HEK293 (cell line): ENCODE measurements at regions not wholly inside any gene's neighbourhood (a gene's known extent, or its start where the extent isn't known, plus 50 kb on each side); places are given as distances from the start of the nearest gene placed in this dataset.
A peak's percentile ranks its signal among the peaks of the same experiment; 100 is the strongest.

Source experiments
- CTCF ChIA-PET: fragments of 350-600 bp; formaldehyde crosslinking; extraction: SDS; loops from one replicate; lab custom pipeline; 2021; ENCODE audit warnings: antibody characterized with exemption; lab: Yijun Ruan, JAX
- POLR2A ChIA-PET: fragments of 300-600 bp; formaldehyde crosslinking; extraction: SDS; loops from one replicate; lab custom pipeline; 2020; ENCODE audit warnings: antibody characterized with exemption, inconsistent platforms; lab: Yijun Ruan, JAX
- H3K27ac ChIP-seq: fragments of 200-500 bp; sonication (Bioruptor generic); 2 replicates; pipeline ENCODE4 v1.5.1; 2014; ENCODE audit warnings: low read depth, low read length, control low read depth, inconsistent platforms; ENCODE audit errors: extremely low read depth
- H3K36me3 ChIP-seq, 2 experiments: fragments of 200-500 bp in 1 of 2; sonication (Bioruptor generic) in 1 of 2; 1 replicate in 1 of 2; 2 replicates in 1 of 2; pipeline ENCODE4 v1.5.1; 2014 to 2017; ENCODE audit warnings: inconsistent platforms in 2 of 2, low read length in 2 of 2; ENCODE audit not compliant: control insufficient read depth in 2 of 2, insufficient read depth in 1 of 2
- H3K4me1 ChIP-seq: fragments of 200-500 bp; sonication (Bioruptor generic); 2 replicates; pipeline ENCODE4 v1.5.1; 2014; ENCODE audit warnings: mild to moderate bottlenecking, low read length, inconsistent platforms; ENCODE audit not compliant: control insufficient read depth, insufficient read depth
- H3K4me3 ChIP-seq: 2 replicates; pipeline ENCODE4 v1.5.1; 2011; ENCODE audit warnings: low read depth, mild to moderate bottlenecking, control low read depth, low read length, moderate library complexity
- H3K9me3 ChIP-seq: fragments of 200-500 bp; sonication (Bioruptor generic); 2 replicates; pipeline ENCODE4 v1.5.1; 2014; ENCODE audit warnings: low read depth, low read length, inconsistent platforms; ENCODE audit not compliant: control insufficient read depth, insufficient read depth
- ELK4 ChIP-seq: IDR thresholded peaks from 2 replicates; pipeline ENCODE4 v1.6.1; 2011; ENCODE audit warnings: mild to moderate bottlenecking, low read depth, low read length, borderline replicate concordance
- IKZF3 ChIP-seq: fragments of 450-650 bp; IDR thresholded peaks from 2 replicates; pipeline ENCODE4 v1.5.0; 2018; ENCODE audit warnings: missing biosample characterization, mild to moderate bottlenecking, missing genetic modification characterization, moderate library complexity
- KLF16 ChIP-seq: fragments of 450-650 bp; formaldehyde crosslinking; IDR thresholded peaks from 2 replicates; pipeline ENCODE4 v1.5.1; 2017; ENCODE audit warnings: missing biosample characterization, missing genetic modification characterization
- MYNN ChIP-seq: fragments of 450-650 bp; formaldehyde crosslinking; IDR thresholded peaks from 2 replicates; pipeline ENCODE4 v1.5.1; 2016; ENCODE audit warnings: missing biosample characterization, missing genetic modification characterization, borderline replicate concordance
- OSR2 ChIP-seq: fragments of 450-650 bp; formaldehyde crosslinking; IDR thresholded peaks from 2 replicates; pipeline ENCODE4 v1.5.1; 2016; ENCODE audit warnings: missing biosample characterization, missing genetic modification characterization
- PRDM1 ChIP-seq: fragments of 450-650 bp; formaldehyde crosslinking; IDR thresholded peaks from 2 replicates; pipeline ENCODE4; 2016; ENCODE audit warnings: missing biosample characterization, missing genetic modification characterization
- PRDM4 ChIP-seq: fragments of 450-650 bp; formaldehyde crosslinking; IDR thresholded peaks from 2 replicates; pipeline ENCODE4 v1.5.1; 2017; ENCODE audit warnings: missing biosample characterization, missing genetic modification characterization
- TCF7L2 ChIP-seq: IDR thresholded peaks from 2 replicates; pipeline ENCODE4 v1.6.1; 2011; ENCODE audit warnings: low read depth, mild to moderate bottlenecking, inconsistent platforms, low read length, moderate library complexity, borderline replicate concordance
- TRIM28 ChIP-seq: IDR thresholded peaks from 2 replicates; pipeline ENCODE4 v1.6.1; 2011; ENCODE audit warnings: low read length, control low read depth, borderline replicate concordance
- YY1 ChIP-seq: fragments of 450-650 bp; formaldehyde crosslinking; IDR thresholded peaks from 2 replicates; pipeline ENCODE4 v1.5.1; 2018; ENCODE audit warnings: missing biosample characterization, missing genetic modification characterization
- ZBTB6 ChIP-seq: fragments of 450-650 bp; formaldehyde crosslinking; IDR thresholded peaks from 2 replicates; pipeline ENCODE4 v1.5.1; 2017; ENCODE audit warnings: missing biosample characterization, missing genetic modification characterization
- ZNF114 ChIP-seq: fragments of 450-650 bp; formaldehyde crosslinking; IDR thresholded peaks from 2 replicates; pipeline ENCODE4 v1.5.0; 2017; ENCODE audit warnings: missing biosample characterization, missing genetic modification characterization
- ZNF146 ChIP-seq: fragments of 450-650 bp; formaldehyde crosslinking; IDR thresholded peaks from 2 replicates; pipeline ENCODE4 v1.5.1; 2016; ENCODE audit warnings: missing biosample characterization, missing genetic modification characterization
- ZNF148 ChIP-seq: fragments of 450-650 bp; formaldehyde crosslinking; IDR thresholded peaks from 2 replicates; pipeline ENCODE4 v1.5.0; 2017; ENCODE audit warnings: missing biosample characterization, missing genetic modification characterization, borderline replicate concordance
- ZNF202 ChIP-seq: fragments of 450-650 bp; formaldehyde crosslinking; IDR thresholded peaks from 2 replicates; pipeline ENCODE4 v1.5.1; 2016; ENCODE audit warnings: missing biosample characterization, missing genetic modification characterization, borderline replicate concordance
- ZNF37A ChIP-seq: fragments of 450-650 bp; IDR thresholded peaks from 2 replicates; pipeline ENCODE4 v1.5.1; 2018; ENCODE audit warnings: missing biosample characterization, missing genetic modification characterization
- ZNF398 ChIP-seq: fragments of 450-650 bp; formaldehyde crosslinking; IDR thresholded peaks from 2 replicates; pipeline ENCODE4 v1.5.1; 2017; ENCODE audit warnings: missing biosample characterization, missing genetic modification characterization
- ZNF488 ChIP-seq: fragments of 450-650 bp; formaldehyde crosslinking; IDR thresholded peaks from 2 replicates; pipeline ENCODE4 v1.5.1; 2016; ENCODE audit warnings: missing biosample characterization, missing genetic modification characterization
- ZNF555 ChIP-seq: fragments of 450-650 bp; formaldehyde crosslinking; conservative IDR thresholded peaks from 2 replicates; pipeline ENCODE4 v1.5.1; 2017; ENCODE audit warnings: missing biosample characterization, mild to moderate bottlenecking, missing genetic modification characterization, inconsistent platforms
- ZNF561 ChIP-seq: fragments of 450-650 bp; IDR thresholded peaks from 2 replicates; pipeline ENCODE4 v1.5.1; 2018; ENCODE audit warnings: missing biosample characterization, missing genetic modification characterization, borderline replicate concordance
- ZNF600 ChIP-seq: fragments of 450-650 bp; formaldehyde crosslinking; IDR thresholded peaks from 2 replicates; pipeline ENCODE4 v1.5.1; 2016; ENCODE audit warnings: missing biosample characterization, missing genetic modification characterization
- ZNF830 ChIP-seq: fragments of 450-650 bp; IDR thresholded peaks from 2 replicates; pipeline ENCODE4 v1.5.0; 2018; ENCODE audit warnings: missing biosample characterization, missing genetic modification characterization, low read depth, mild to moderate bottlenecking, moderate library complexity
- ZSCAN4 ChIP-seq: fragments of 450-650 bp; formaldehyde crosslinking; IDR thresholded peaks from 2 replicates; pipeline ENCODE4 v1.5.1; 2017; ENCODE audit warnings: missing biosample characterization, missing genetic modification characterization

- TF ChIP-seq ZNF202 = no peak
- TF ChIP-seq, all 188 proteins: peak for 0
Observed at GRCh38 chr2:234162861-234163260, 112.4 kb downstream of the SPP2 start (continued).

GRCh38 chr2:234161932-234162331 is 111.4 kb downstream of the SPP2 start:
- Histone ChIP-seq H3K27ac (no peak overlapping the region), H3K4me1 (peaks cover 16% of the 10 kb centered on the region), H3K4me3 (no peak overlapping the region), H3K9me3 (no peaks in the 10 kb centered on the region), H3K36me3 (no peaks in the 10 kb centered on the region)
- ChIA-PET POLR2A (no interaction called here), CTCF (interaction anchor here (0.6 kb wide), 1 partner anchor 140 kb away, joined by 3 read pairs; no protein-coding TSS in a partner anchor)
- TF ChIP-seq ELK4 = no peak
- no peak for TF ChIP-seq ZNF37A (tag by site-specific recombination)
- no peak for TF ChIP-seq PRDM1 (tag by site-specific recombination)
- TF ChIP-seq PRDM4 (tag by site-specific recombination) = no peak
- no peak for TF ChIP-seq ZNF488 (tag by site-specific recombination)
- TF ChIP-seq ZNF561 (tag by site-specific recombination) = no peak
- no peak for TF ChIP-seq ZNF202
- no peak for TF ChIP-seq MYNN
- TF ChIP-seq ZNF146 (tag by site-specific recombination) = no peak

- Histone ChIP-seq H3K36me3 (no peaks in the 10 kb centered on the region), H3K4me1 (peaks cover 27% of the 10 kb centered on the region), H3K4me3 (no peak overlapping the region), H3K27ac (no peak overlapping the region), H3K9me3 (no peaks in the 10 kb centered on the region)
- ChIA-PET POLR2A (no interaction called here), CTCF (no interaction called here)
- TF ChIP-seq ZBTB6 (tag by site-specific recombination) (no peak), OSR2 (tag by site-specific recombination) (peak; percentile 50; the same call in 1 of the 2 replicates), YY1 (tag by site-specific recombination) (no peak), ZSCAN4 (no peak), ZNF600 (peak; percentile 39; the same call in 1 of the 2 replicates), KLF16 (tag by site-specific recombination) (no peak), ZNF37A (tag by site-specific recombination) (no peak), IKZF3 (tag by site-specific recombination) (no peak), ZNF555 (tag by site-specific recombination) (no peak), ZNF830 (tag by site-specific recombination) (no peak), TRIM28 (peak; percentile 72), ZNF114 (no peak), TCF7L2 (no peak), ZNF148 (tag by site-specific recombination) (no peak), ZNF398 (tag by site-specific recombination) (no peak)
Observed at GRCh38 chr2:234158812-234159211, 108.3 kb downstream of the SPP2 start.
